Spleen (tissue), 11 donors: ENCODE measurements at regions not wholly inside any gene's neighbourhood (a gene's known extent, or its start where the extent isn't known, plus 50 kb on each side); places are given as distances from the start of the nearest gene placed in this dataset.

Source experiments
- DNase-seq: peaks from one replicate; pipeline ENCODE4 v3.0.0-alpha.2; 2020
- H3K27ac ChIP-seq, 8 donors: fragments of 200-600 bp; sonication (generic) in 7 of 8; 1 replicate in 4 of 8; 2 replicates in 4 of 8; pipeline versions ENCODE4 v1.5.0 to v1.8.0; 2016 to 2021; ENCODE audit warnings: inconsistent platforms in 4 of 8, mild to moderate bottlenecking in 4 of 8, moderate library complexity in 1 of 8
- H3K27me3 ChIP-seq, 7 donors: fragments of 200-600 bp; sonication (generic) in 6 of 7; replicated peaks in 1 of 7; 1 replicate in 4 of 7; 2 replicates in 3 of 7; pipeline versions ENCODE4 v1.5.0 to v1.8.0; 2016 to 2021; ENCODE audit warnings: inconsistent platforms in 3 of 7, mild to moderate bottlenecking in 1 of 7
- H3K36me3 ChIP-seq, 6 donors: fragments of 200-600 bp; sonication (generic) in 5 of 6; 1 replicate in 4 of 6; 2 replicates in 2 of 6; pipeline versions ENCODE4 v1.5.0 to v1.8.0; 2016 to 2021; ENCODE audit warnings: inconsistent platforms in 2 of 6
- H3K4me1 ChIP-seq, 6 donors: fragments of 200-600 bp; sonication (generic) in 5 of 6; 1 replicate in 3 of 6; 2 replicates in 3 of 6; pipeline versions ENCODE4 v1.5.0 to v1.8.0; 2016 to 2021; ENCODE audit warnings: inconsistent platforms in 3 of 6
- H3K4me3 ChIP-seq, 8 donors: fragments of 200-600 bp; sonication (generic) in 7 of 8; 1 replicate in 4 of 8; 2 replicates in 4 of 8; pipeline versions ENCODE4 v1.5.0 to v1.8.0; 2016 to 2021; ENCODE audit warnings: inconsistent platforms in 4 of 8, mild to moderate bottlenecking in 4 of 8, moderate library complexity in 2 of 8
- H3K9me3 ChIP-seq, 8 donors: fragments of 200-600 bp; sonication (generic) in 7 of 8; 1 replicate in 4 of 8; 2 replicates in 4 of 8; pipeline versions ENCODE4 v1.5.0 to v1.8.0; 2016 to 2021; ENCODE audit warnings: inconsistent platforms in 4 of 8
- CTCF ChIP-seq, 11 experiments: fragments of 200-600 bp in 7 of 11; fragments of 450-650 bp in 4 of 11; sonication (generic) in 4 of 11; IDR thresholded peaks in 8 of 11; conservative IDR thresholded peaks in 3 of 11; 1 replicate in 7 of 11; 2 replicates in 4 of 11; pipeline versions ENCODE4 v1.4.0 to v1.8.0; 2016 to 2021; ENCODE audit warnings: antibody characterized with exemption in 11 of 11, inconsistent platforms in 4 of 11, mild to moderate bottlenecking in 1 of 11
- POLR2A ChIP-seq, 3 donors: fragments of 450-650 bp; IDR thresholded peaks; one replicate each; pipeline ENCODE4 v1.5.1; 2017; ENCODE audit warnings: antibody characterized with exemption in 3 of 3, mild to moderate bottlenecking in 1 of 3
- POLR2AphosphoS5 ChIP-seq, 3 donors: sonication (generic); formaldehyde crosslinking; IDR thresholded peaks; one replicate each; pipeline ENCODE4 v1.5.1; 2017; ENCODE audit warnings: antibody characterized with exemption in 3 of 3
- WGBS, 5 donors: extraction: QIAGEN DNeasy Blood & Tissue Kit in 3 of 5; methylation state at CpG; one replicate each; pipeline versions ENCODE4 v1.1.5 to v1.1.7; 2013 to 2018; 5-methylcytosine and 5-hydroxymethylcytosine counted together
- intact Hi-C: fragments of 100-400 bp; cut with DNase I; formaldehyde crosslinking; loops from one replicate; pipeline ENCODE4 v1.15.0; 2023; ENCODE audit warnings: low total_unique reads
- donor health status: healthy with polysubstance abuse.
- donor health status: DM: no; HTN: no; CAD: no; lungs with moderate emphysema.
- donor health status: DM: no; HTN: no; CAD: no.
- donor health status: Bipolar disorder and iron deficiency.
- donor health status: healthy.
- donor health status: DM: no; HTN: no; CAD: no.
- donor health status: DM: yes; HTN: yes; CAD: no.

- TF ChIP-seq POLR2A (IDR thresholded peaks at IDR 0.05) (no peak), CTCF (IDR thresholded peaks at IDR 0.05 in 8 of 11, conservative IDR thresholded peaks at IDR 0.05 in 3 of 11) (no peak), POLR2AphosphoS5 (IDR thresholded peaks at IDR 0.05) (no peak)
- Histone ChIP-seq H3K27me3 (peaks cover 0 to 11% (median 0%) of the 10 kb centered on the region in 7 donors), H3K9me3 (peaks cover 0 to 2% (median 0%) of the 10 kb centered on the region in 8 donors), H3K36me3 (no peaks in the 10 kb centered on the region), H3K4me3 (no peak overlapping the region), H3K4me1 (peaks cover 0 to 31% (median 5%) of the 10 kb centered on the region in 6 donors), H3K27ac (no peak overlapping the region)
- WGBS, 5 donors: 73 to 88% (median 82%) methylated on average over 3 of the region's 3 CpGs
- no peak for DNase-seq
- intact Hi-C loops: no loop called here
Measured at GRCh38 chr10:78545756-78546155, 512.1 kb downstream of the RPS24 start.

GRCh38 chr10:78547397-78547796 lies 513.7 kb downstream of the RPS24 start:
- H3K27me3 ChIP-seq: peaks cover 0 to 11% (median 0%) of the 10 kb centered on the region in 7 donors
- H3K4me3 ChIP-seq: no peak overlapping the region
- peaks cover 0 to 19% (median 4%) of the 10 kb centered on the region in 6 donors for H3K4me1 ChIP-seq
- H3K36me3 ChIP-seq: no peaks in the 10 kb centered on the region
- TF ChIP-seq POLR2AphosphoS5 (IDR thresholded peaks at IDR 0.05) (no peak), POLR2A (IDR thresholded peaks at IDR 0.05) (no peak)
- no peak for DNase-seq
- intact Hi-C loops: no loop called here
- 79 to 84% (median 80%) methylated on average over 5 to 6 of the region's 6 CpGs for WGBS, 5 donors
- no peak overlapping the region for H3K27ac ChIP-seq
- H3K9me3 ChIP-seq: no peaks in the 10 kb centered on the region

- Histone ChIP-seq H3K27me3 (peaks cover 0 to 8% (median 0%) of the 10 kb centered on the region in 7 donors), H3K36me3 (no peaks in the 10 kb centered on the region), H3K27ac (no peak overlapping the region), H3K4me1 (peaks cover 0 to 14% (median 4%) of the 10 kb centered on the region in 6 donors), H3K4me3 (no peak overlapping the region), H3K9me3 (no peaks in the 10 kb centered on the region)
- no peak for DNase-seq
- intact Hi-C loops: no loop called here
- no peak for TF ChIP-seq CTCF (IDR thresholded peaks at IDR 0.05 in 8 of 11, conservative IDR thresholded peaks at IDR 0.05 in 3 of 11)
- TF ChIP-seq POLR2AphosphoS5 (IDR thresholded peaks at IDR 0.05): no peak
- TF ChIP-seq POLR2A (IDR thresholded peaks at IDR 0.05): no peak
Measured at GRCh38 chr10:78547905-78548304, 514.2 kb downstream of the RPS24 start.

- Histone ChIP-seq H3K4me3 (no peak overlapping the region), H3K27ac (no peak overlapping the region), H3K4me1 (peaks cover 0 to 11% (median 3%) of the 10 kb centered on the region in 6 donors), H3K9me3 (no peaks in the 10 kb centered on the region), H3K36me3 (no peaks in the 10 kb centered on the region), H3K27me3 (peaks cover 0 to 5% (median 0%) of the 10 kb centered on the region in 7 donors)
- DNase-seq: no peak
- WGBS, 5 donors: 83 to 86% (median 85%) methylated on average over 3 of the region's 3 CpGs
- no peak for TF ChIP-seq POLR2AphosphoS5 (IDR thresholded peaks at IDR 0.05)
- TF ChIP-seq POLR2A (IDR thresholded peaks at IDR 0.05): no peak
- TF ChIP-seq CTCF (IDR thresholded peaks at IDR 0.05 in 8 of 11, conservative IDR thresholded peaks at IDR 0.05 in 3 of 11): no peak
- intact Hi-C loops: no loop called here
Measured at GRCh38 chr10:78548369-78548768, 514.7 kb downstream of the RPS24 start.
